HEK293 (cell line): ENCODE measurements at regions not wholly inside any gene's neighbourhood (a gene's known extent, or its start where the extent isn't known, plus 50 kb on each side); places are given as distances from the start of the nearest gene placed in this dataset.

Experiments
- GLIS1 ChIP-seq: fragments of 450-650 bp; formaldehyde crosslinking; IDR thresholded peaks from 2 replicates; pipeline ENCODE4 v1.5.1; 2016; ENCODE audit warnings: missing biosample characterization, missing genetic modification characterization
- HOXC10 ChIP-seq: sonication (generic); formaldehyde crosslinking; IDR thresholded peaks from 2 replicates; pipeline ENCODE4 v1.8.1; 2023; ENCODE audit warnings: mild to moderate bottlenecking, missing genetic modification reagents
- HOXD13 ChIP-seq: sonication (generic); formaldehyde crosslinking; IDR thresholded peaks from 2 replicates; pipeline ENCODE4 v1.8.0; 2022; ENCODE audit warnings: missing genetic modification reagents, borderline replicate concordance
- REPIN1 ChIP-seq: fragments of 450-650 bp; formaldehyde crosslinking; IDR thresholded peaks from 2 replicates; pipeline ENCODE4 v1.5.1; 2017; ENCODE audit warnings: missing biosample characterization, missing genetic modification characterization, low read depth
- SALL2 ChIP-seq: fragments of 450-650 bp; formaldehyde crosslinking; IDR thresholded peaks from 2 replicates; pipeline ENCODE4 v1.5.0; 2017; ENCODE audit warnings: missing biosample characterization, mild to moderate bottlenecking, missing genetic modification characterization, borderline replicate concordance
- SP2 ChIP-seq: fragments of 450-650 bp; formaldehyde crosslinking; IDR thresholded peaks from 2 replicates; pipeline ENCODE4 v1.5.1; 2016; ENCODE audit warnings: missing biosample characterization, missing genetic modification characterization
- ZBTB20 ChIP-seq: fragments of 450-650 bp; formaldehyde crosslinking; IDR thresholded peaks from 2 replicates; pipeline ENCODE4 v1.5.1; 2016; ENCODE audit warnings: missing biosample characterization, missing genetic modification characterization
- ZIC2 ChIP-seq: fragments of 450-650 bp; formaldehyde crosslinking; IDR thresholded peaks from 2 replicates; pipeline ENCODE4 v1.5.1; 2016; ENCODE audit warnings: missing biosample characterization, missing genetic modification characterization
- ZNF10 ChIP-seq: fragments of 450-650 bp; formaldehyde crosslinking; IDR thresholded peaks from 2 replicates; pipeline ENCODE4 v1.5.1; 2017; ENCODE audit warnings: missing biosample characterization, missing genetic modification characterization
- ZNF133 ChIP-seq: fragments of 450-650 bp; formaldehyde crosslinking; IDR thresholded peaks from 2 replicates; pipeline ENCODE4 v1.5.1; 2016; ENCODE audit warnings: missing biosample characterization, missing genetic modification characterization
- ZNF214 ChIP-seq: fragments of 450-650 bp; formaldehyde crosslinking; IDR thresholded peaks from 2 replicates; pipeline ENCODE4 v1.5.1; 2017; ENCODE audit warnings: missing biosample characterization, mild to moderate bottlenecking, missing genetic modification characterization, borderline replicate concordance
- ZNF274 ChIP-seq, 2 experiments: fragments of 200-500 bp in 1 of 2; fragments of 450-650 bp in 1 of 2; sonication (Bioruptor generic) in 1 of 2; formaldehyde crosslinking in 1 of 2; IDR thresholded peaks; 2 replicates each; pipeline versions ENCODE4 v1.5.1 to v1.6.1; 2014 to 2016; ENCODE audit warnings: borderline replicate concordance in 1 of 2, inconsistent platforms in 1 of 2, low read length in 1 of 2, missing biosample characterization in 1 of 2, missing genetic modification characterization in 1 of 2
- ZNF292 ChIP-seq: fragments of 450-650 bp; formaldehyde crosslinking; IDR thresholded peaks from 2 replicates; pipeline ENCODE4 v1.5.1; 2016; ENCODE audit warnings: low read depth, missing biosample characterization, missing genetic modification characterization, borderline replicate concordance
- ZNF341 ChIP-seq: fragments of 450-650 bp; formaldehyde crosslinking; IDR thresholded peaks from 2 replicates; pipeline ENCODE4; 2016; ENCODE audit warnings: low read depth, missing biosample characterization, missing genetic modification characterization
- ZNF366 ChIP-seq: fragments of 450-650 bp; formaldehyde crosslinking; conservative IDR thresholded peaks from 2 replicates; pipeline ENCODE4 v1.5.1; 2016; ENCODE audit warnings: missing biosample characterization, missing genetic modification characterization
- ZNF391 ChIP-seq: fragments of 450-650 bp; formaldehyde crosslinking; IDR thresholded peaks from 2 replicates; pipeline ENCODE4 v1.5.1; 2016; ENCODE audit warnings: low read depth, missing biosample characterization, missing genetic modification characterization, borderline replicate concordance
- ZNF404 ChIP-seq: fragments of 450-650 bp; formaldehyde crosslinking; IDR thresholded peaks from 2 replicates; pipeline ENCODE4 v1.5.1; 2017; ENCODE audit warnings: missing biosample characterization, missing genetic modification characterization
- ZNF48 ChIP-seq: fragments of 450-650 bp; formaldehyde crosslinking; IDR thresholded peaks from 2 replicates; pipeline ENCODE4 v1.5.1; 2016; ENCODE audit warnings: missing biosample characterization, missing genetic modification characterization
- ZNF549 ChIP-seq: fragments of 450-650 bp; IDR thresholded peaks from 2 replicates; pipeline ENCODE4 v1.5.1; 2018; ENCODE audit warnings: missing biosample characterization, missing genetic modification characterization, mild to moderate bottlenecking, inconsistent platforms, moderate library complexity
- ZNF785 ChIP-seq: fragments of 450-650 bp; formaldehyde crosslinking; IDR thresholded peaks from 2 replicates; pipeline ENCODE4 v1.5.1; 2016; ENCODE audit warnings: missing biosample characterization, missing genetic modification characterization
- ZNF791 ChIP-seq: fragments of 450-650 bp; formaldehyde crosslinking; IDR thresholded peaks from 2 replicates; pipeline ENCODE4 v1.5.1; 2016; ENCODE audit warnings: missing biosample characterization, missing genetic modification characterization
- ZNF792 ChIP-seq: fragments of 450-650 bp; formaldehyde crosslinking; IDR thresholded peaks from 2 replicates; pipeline ENCODE4 v1.5.1; 2016; ENCODE audit warnings: missing biosample characterization, missing genetic modification characterization
- ZSCAN23 ChIP-seq: fragments of 450-650 bp; formaldehyde crosslinking; IDR thresholded peaks from 2 replicates; pipeline ENCODE4 v1.5.1; 2016; ENCODE audit warnings: missing biosample characterization, missing genetic modification characterization
- ZSCAN30 ChIP-seq: fragments of 450-650 bp; IDR thresholded peaks from 2 replicates; pipeline ENCODE4 v1.5.1; 2018; ENCODE audit warnings: missing biosample characterization, mild to moderate bottlenecking, missing genetic modification characterization, moderate library complexity
- TF ChIP-seq, protein P1 (sequence below): fragments of 450-650 bp; formaldehyde crosslinking; IDR thresholded peaks from 2 replicates; pipeline ENCODE4 v1.5.1; 2016; ENCODE audit warnings: missing biosample characterization, missing genetic modification characterization
- TF ChIP-seq, protein P2 (sequence below): fragments of 450-650 bp; formaldehyde crosslinking; IDR thresholded peaks from 2 replicates; pipeline ENCODE4 v1.5.1; 2016; ENCODE audit warnings: missing biosample characterization, missing genetic modification characterization
- TF ChIP-seq, protein P3 (sequence below): fragments of 450-650 bp; formaldehyde crosslinking; IDR thresholded peaks from 2 replicates; pipeline ENCODE4 v1.5.1; 2017; ENCODE audit warnings: missing biosample characterization, missing genetic modification characterization
- TF ChIP-seq, protein P4 (sequence below): fragments of 450-650 bp; formaldehyde crosslinking; IDR thresholded peaks from 2 replicates; pipeline ENCODE4 v1.5.1; 2016; ENCODE audit warnings: missing biosample characterization, missing genetic modification characterization

DNA sequence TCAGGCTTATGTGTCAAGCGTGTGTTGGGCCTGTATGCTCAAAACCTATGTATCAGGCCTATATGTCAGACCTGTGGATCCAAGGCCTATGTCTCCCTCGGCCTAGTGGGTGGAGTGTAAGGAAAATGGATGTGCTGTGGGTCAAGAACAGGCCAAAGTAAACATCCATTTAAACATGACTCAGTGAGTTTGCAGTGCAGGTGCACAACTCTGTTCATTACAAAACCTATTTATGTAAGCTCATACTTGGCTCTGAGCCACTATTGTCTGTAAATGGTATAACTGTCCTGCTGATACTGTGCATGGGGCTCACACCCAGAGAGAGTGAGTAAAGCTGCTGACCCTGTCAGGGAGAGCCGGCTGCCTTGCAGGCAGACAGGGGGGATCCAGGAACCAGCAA lies 249.7 kb upstream of the AVPR1A start (continued):
- TF ChIP-seq, protein P1, sequence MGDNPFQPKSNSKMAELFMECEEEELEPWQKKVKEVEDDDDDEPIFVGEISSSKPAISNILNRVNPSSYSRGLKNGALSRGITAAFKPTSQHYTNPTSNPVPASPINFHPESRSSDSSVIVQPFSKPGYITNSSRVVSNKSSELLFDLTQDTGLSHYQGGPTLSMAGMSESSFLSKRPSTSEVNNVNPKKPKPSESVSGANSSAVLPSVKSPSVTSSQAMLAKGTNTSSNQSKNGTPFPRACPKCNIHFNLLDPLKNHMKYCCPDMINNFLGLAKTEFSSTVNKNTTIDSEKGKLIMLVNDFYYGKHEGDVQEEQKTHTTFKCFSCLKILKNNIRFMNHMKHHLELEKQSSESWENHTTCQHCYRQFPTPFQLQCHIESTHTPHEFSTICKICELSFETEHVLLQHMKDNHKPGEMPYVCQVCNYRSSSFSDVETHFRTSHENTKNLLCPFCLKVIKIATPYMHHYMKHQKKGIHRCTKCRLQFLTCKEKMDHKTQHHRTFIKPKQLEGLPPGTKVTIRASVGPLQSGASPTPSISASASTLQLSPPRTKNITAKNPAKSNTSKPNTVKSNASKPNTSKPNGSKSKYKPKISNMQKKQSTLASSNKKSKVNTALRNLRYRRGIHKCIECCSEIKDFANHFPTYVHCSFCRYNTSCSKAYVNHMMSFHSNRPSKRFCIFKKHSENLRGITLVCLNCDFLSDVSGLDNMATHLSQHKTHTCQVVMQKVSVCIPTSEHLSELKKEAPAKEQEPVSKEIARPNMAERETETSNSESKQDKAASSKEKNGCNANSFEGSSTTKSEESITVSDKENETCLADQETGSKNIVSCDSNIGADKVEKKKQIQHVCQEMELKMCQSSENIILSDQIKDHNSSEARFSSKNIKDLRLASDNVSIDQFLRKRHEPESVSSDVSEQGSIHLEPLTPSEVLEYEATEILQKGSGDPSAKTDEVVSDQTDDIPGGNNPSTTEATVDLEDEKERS (tag by site-specific recombination): no peak
- TF ChIP-seq ZNF391 (tag by site-specific recombination) (no peak), ZNF48 (no peak), SALL2 (tag by site-specific recombination) (no peak), ZNF292 (tag by site-specific recombination) (no peak), ZNF133 (tag by site-specific recombination) (0 out of 2 replicates have a peak, but pooled peaks have one; percentile 12), HOXD13 (CRISPR knock-in tag) (no peak), REPIN1 (tag by site-specific recombination) (no peak), ZNF791 (tag by site-specific recombination) (no peak), ZNF792 (tag by site-specific recombination) (no peak), ZNF549 (tag by site-specific recombination) (no peak), ZNF10 (tag by site-specific recombination) (no peak), ZNF785 (tag by site-specific recombination) (no peak), ZIC2 (tag by site-specific recombination) (peak; percentile 30; the same call in 1 of the 2 replicates), ZSCAN30 (peak; percentile 61; the same call in 1 of the 2 replicates), ZNF366 (0 out of 2 replicates have a peak, but pooled peaks have one; percentile 11), HOXC10 (CRISPR knock-in tag) (no peak), ZNF274 (IDR thresholded peaks at IDR 0.05; ENCODE audit: low read length) (no peak), ZNF274 (tag by site-specific recombination; IDR thresholded peaks at IDR 0.05; ENCODE audit: borderline replicate concordance) (no peak), GLIS1 (tag by site-specific recombination) (peak; percentile 64), ZSCAN23 (tag by site-specific recombination) (no peak), SP2 (no peak), ZBTB20 (tag by site-specific recombination) (peak; percentile 49; the same call in 1 of the 2 replicates), ZNF341 (tag by site-specific recombination) (0 out of 2 replicates have a peak, but pooled peaks have one; percentile 13), ZNF404 (no peak), ZNF214 (tag by site-specific recombination) (no peak)
- TF ChIP-seq, protein P2, sequence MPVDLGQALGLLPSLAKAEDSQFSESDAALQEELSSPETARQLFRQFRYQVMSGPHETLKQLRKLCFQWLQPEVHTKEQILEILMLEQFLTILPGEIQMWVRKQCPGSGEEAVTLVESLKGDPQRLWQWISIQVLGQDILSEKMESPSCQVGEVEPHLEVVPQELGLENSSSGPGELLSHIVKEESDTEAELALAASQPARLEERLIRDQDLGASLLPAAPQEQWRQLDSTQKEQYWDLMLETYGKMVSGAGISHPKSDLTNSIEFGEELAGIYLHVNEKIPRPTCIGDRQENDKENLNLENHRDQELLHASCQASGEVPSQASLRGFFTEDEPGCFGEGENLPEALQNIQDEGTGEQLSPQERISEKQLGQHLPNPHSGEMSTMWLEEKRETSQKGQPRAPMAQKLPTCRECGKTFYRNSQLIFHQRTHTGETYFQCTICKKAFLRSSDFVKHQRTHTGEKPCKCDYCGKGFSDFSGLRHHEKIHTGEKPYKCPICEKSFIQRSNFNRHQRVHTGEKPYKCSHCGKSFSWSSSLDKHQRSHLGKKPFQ (tag by site-specific recombination): 0 out of 2 replicates have a peak, but pooled peaks have one; percentile 34
- TF ChIP-seq, protein P3, sequence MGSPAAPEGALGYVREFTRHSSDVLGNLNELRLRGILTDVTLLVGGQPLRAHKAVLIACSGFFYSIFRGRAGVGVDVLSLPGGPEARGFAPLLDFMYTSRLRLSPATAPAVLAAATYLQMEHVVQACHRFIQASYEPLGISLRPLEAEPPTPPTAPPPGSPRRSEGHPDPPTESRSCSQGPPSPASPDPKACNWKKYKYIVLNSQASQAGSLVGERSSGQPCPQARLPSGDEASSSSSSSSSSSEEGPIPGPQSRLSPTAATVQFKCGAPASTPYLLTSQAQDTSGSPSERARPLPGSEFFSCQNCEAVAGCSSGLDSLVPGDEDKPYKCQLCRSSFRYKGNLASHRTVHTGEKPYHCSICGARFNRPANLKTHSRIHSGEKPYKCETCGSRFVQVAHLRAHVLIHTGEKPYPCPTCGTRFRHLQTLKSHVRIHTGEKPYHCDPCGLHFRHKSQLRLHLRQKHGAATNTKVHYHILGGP (tag by site-specific recombination): 0 out of 2 replicates have a peak, but pooled peaks have one; percentile 32
- TF ChIP-seq, protein P4, sequence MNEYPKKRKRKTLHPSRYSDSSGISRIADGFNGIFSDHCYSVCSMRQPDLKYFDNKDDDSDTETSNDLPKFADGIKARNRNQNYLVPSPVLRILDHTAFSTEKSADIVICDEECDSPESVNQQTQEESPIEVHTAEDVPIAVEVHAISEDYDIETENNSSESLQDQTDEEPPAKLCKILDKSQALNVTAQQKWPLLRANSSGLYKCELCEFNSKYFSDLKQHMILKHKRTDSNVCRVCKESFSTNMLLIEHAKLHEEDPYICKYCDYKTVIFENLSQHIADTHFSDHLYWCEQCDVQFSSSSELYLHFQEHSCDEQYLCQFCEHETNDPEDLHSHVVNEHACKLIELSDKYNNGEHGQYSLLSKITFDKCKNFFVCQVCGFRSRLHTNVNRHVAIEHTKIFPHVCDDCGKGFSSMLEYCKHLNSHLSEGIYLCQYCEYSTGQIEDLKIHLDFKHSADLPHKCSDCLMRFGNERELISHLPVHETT (tag by site-specific recombination): no peak
